ENCODE measurements at regions not wholly inside any gene's neighbourhood (a gene's known extent, or its start where the extent isn't known, plus 50 kb on each side); places are given as distances from the start of the nearest gene placed in this dataset.

DNA sequence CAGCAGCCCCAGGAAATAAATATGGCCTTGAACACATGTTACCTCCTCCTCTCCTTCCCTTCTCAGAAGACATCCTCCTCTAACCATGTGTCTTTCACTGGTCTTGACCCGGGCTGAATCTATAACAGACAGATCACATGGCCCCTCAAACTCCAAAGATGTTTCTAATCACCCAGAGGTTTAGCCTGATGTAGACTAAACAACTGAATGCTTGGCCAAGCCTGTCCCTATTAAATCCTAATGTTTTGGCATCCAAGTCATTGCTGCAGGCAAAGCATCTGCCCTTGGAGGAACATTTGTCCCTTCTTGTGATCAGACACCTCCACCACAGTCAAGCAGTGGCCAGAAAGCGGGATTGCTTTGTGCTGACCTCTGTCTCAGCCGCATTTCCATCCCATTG lies 65.5 kb downstream of the ANKRD60 start:
- no peak for DNase-seq

- DNase-seq = no peak
These were observed 67.3 kb downstream of the ANKRD60 start for GRCh38 chr20:58161192-58161591.

GRCh38 chr20:58160451-58161061 lies 67.9 kb downstream of the ANKRD60 start:
- DNase-seq = no peak

GRCh38 chr20:58155148-58155925 lies 73.1 kb downstream of the ANKRD60 start:
- no peak for DNase-seq

- no peak for DNase-seq
These were observed 74.3 kb downstream of the ANKRD60 start for GRCh38 chr20:58154113-58154512.

DNA sequence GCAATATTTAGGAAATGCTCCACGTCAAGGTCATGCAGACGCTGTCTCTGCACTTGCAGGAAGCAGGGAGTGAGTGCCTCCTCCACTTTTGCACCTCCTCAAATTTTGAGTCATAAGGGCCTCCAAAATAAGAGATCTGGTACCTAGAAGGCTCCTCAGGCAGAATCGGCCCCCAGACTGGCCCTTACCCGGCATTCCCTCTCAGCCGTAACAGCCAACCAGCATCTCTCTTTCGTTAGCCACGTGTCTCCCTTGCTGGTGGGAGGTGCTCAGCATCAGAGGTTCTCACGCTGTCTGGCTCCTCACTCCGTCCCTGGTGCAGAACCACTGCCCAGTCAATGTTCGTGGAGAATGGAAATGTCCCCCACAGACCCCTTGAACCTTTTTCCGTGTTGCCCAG lies 75.3 kb downstream of the ANKRD60 start:
- DNase-seq = no peak

DNA sequence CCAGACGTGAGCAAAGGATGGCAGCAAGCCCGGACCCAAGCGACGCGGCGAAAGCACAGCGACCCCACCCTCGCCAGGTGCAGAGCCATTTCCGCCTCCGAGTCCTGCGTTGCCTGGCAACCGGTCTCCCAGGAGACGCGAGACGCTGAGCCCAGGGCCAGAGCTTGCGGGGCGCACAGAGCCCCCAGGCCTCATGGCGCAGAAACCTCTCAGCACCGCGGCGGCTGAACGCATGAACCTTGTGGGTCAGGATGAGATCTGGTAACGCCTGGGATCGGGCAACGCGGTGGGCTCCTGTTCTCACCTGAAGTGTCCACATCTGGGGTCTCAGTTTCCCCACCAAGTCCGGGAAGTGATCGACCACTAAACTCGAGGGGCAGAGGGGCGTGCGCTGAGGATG lies 77.7 kb downstream of the ANKRD60 start:
- DNase-seq = no peak

GRCh38 chr20:58149437-58150091 lies 78.9 kb downstream of the ANKRD60 start:
- DNase-seq = no peak

GRCh38 chr20:58148891-58149290 lies 79.6 kb downstream of the ANKRD60 start:
- DNase-seq = no peak

DNA sequence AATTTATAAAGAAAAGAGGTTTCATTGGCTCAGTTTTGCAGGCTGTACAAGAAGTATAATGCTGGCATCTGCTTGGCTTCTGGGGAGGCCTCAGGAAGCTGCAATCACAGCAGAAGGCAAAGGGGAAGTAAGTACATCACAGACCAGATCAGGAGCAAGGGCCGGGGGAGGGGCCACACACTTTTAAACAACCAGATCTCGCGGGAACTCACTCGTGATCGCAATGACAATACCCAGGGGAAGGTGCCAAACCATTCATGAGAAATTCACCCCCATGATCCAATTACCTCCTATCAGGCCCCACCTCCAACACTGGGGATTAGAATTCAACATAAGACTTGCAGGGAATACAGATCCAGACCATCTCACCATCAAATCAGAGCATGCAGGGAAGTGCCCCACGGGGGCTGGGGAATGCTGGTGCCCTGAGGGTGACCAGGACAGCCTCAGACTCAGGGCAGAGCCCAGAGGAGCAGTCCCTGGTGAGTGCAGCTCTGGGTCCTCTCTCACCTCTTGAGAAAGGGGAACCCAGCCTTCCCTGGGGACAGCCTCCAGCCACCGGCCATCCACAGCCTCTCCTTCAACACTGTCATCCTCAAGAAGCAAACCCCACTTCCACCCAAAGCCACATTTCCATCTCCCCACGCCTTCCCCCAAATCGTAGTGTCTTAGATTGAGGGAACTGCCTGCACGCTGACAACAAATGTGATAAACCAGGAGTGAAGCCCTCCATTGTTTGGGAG lies 80.7 kb downstream of the ANKRD60 start:
- DNase-seq = no peak

DNA sequence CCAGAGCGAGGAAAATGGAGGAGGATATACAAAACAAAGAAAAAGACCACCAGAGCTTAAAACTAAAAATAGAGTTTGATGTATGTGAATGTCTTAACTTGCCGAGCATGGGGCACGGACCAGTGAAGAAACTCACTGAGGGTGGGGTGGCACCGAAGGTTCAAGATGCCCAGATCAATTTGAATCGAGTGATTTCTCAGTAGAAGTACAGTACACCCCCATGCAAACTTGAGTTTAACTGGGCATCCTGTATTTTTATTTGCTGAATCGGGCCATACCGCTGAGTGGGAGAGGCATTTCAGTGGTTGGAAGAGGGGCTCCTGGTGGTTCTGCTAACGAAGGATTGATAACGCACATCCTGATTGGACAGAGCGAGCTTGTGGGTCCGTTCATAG lies 81.7 kb downstream of the ANKRD60 start:
- no peak for DNase-seq

GRCh38 chr20:58146081-58146745 lies 82.2 kb downstream of the ANKRD60 start:
- DNase-seq = no peak

DNA sequence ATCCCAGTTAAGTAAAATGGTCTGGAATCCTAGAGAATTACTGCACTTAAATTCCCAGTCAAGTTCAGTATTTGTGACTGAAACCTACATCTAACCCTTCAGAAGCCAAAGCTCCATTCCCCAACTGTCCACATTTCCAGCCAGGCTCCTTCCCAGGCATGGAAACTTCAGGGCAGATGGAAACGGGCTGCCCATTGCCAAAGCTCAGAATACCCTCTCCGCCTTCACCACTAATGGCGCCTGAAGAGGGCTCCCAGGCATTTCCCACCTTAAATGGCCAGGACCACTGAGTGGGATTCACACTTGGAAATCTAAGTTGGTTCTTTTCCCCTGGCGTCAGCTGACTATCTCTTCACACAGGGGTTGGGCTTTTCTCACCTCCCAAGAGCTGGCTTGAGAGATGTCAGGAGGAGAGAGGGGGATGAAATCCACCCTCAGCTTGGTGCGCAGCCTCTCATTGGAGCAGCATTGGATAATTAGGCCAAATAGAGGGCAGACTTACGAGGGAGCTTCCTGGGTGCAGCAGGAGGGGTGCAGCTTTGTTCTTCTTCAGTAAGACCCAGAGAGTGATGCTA lies 82.9 kb downstream of the ANKRD60 start:
- no peak for DNase-seq

GRCh38 chr20:58144096-58144495 lies 84.4 kb downstream of the ANKRD60 start:
- no peak for DNase-seq

DNA sequence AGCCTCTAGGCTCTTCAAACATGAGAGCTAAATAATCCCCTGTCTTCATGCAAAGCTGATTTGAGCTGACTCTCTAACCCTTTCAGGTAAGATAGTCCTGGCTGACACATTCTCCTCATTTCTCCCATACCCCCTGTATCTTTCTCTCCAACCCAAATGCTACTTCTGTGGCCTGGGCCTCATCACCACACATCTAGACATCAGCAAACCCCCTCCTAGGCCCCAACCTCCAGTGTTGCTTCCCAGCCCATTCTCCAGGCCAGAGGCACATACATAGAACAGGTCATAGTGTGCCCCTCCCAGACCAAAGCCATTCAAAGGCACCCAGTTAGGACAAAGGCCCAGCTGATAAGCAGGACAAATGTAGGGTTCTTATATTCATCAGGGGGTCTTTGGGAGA lies 84.9 kb downstream of the ANKRD60 start:
- DNase-seq = no peak

- DNase-seq = no peak
These were observed 85.6 kb downstream of the ANKRD60 start for GRCh38 chr20:58142843-58143185.

- DNase-seq = no peak
These were observed 86.2 kb downstream of the ANKRD60 start for GRCh38 chr20:58141971-58142842.

- no peak for DNase-seq
These were observed 87.0 kb downstream of the ANKRD60 start for GRCh38 chr20:58141496-58141895.

DNA sequence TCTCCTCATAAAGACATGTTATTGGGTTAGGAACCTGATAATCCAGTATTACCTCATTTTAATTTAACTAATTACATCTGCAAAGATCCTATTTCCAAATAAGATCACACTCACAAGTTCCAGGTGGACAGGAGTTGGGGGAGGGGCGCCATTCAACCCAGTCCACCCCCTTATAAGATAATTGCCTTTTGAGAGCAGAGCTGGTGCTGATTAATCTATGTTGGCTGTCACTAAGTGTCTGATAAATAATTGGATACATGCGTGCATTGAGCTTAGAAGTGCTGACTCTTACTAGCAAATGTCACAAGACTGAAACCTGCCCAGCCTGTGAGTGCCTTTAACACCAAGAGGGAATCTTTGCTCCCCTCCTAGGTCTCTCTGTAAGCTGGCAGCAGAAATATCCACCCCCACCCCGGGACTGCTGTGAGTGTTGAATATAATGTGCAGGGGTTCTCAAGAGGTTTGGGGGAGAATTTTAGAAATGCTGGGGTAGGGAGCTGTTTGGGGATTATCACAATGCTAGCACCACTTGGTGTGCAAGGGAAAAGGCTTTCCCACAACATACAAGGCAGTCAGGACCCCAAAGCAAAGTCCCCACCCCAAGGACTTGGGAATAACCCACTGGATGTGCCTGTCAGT lies 87.5 kb downstream of the ANKRD60 start:
- DNase-seq = no peak

DNA sequence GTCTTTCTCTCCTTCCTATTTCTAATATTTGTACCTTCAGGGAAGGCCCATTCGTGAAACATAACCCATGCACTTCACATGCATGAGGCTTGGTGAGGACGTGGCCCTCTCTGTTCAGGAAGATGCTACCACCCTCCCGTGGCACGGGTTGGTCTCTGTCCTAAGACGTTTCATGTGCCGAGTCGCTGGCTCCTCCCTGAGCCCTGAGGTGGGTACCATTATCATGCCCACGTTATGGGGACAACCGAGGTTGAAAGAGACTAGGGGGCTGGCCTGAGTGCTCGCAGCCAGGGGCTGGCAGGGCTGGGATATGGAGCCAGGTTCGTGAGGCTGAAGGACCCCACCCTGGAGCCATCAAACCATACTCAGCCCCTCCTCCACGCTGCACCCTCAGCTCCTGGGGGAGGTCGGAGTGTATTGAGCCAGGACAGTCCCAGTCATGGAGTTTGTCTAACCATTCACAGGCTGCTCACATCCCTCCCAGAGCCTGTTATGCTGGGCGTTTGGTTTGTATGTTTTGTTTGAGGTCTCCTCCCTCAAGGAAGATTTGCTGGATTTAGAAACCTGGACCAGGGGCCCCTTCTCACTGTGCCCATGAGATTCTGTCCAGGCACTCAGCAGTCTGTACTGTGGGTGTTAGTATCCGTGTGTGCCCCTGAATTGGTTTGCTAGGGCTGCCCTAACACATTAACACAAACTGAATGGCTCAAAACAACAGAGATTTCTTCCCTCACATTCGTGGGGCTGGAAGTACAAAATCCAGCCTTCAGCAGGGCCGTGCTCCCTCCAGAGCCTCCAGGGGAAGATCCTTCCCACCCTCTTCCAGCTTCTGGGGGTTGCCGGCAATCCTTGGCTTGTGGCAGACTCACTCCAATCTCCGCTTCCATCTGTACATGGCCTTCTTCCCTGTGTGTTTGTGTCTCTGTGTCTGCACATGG lies 88.3 kb downstream of the ANKRD60 start:
- no peak for DNase-seq

Measured in SHP77 treated with DMSO at 0.1 percent for 48 hours (cell line).